Chondrocyte (in vitro differentiated cells): ENCODE measurements at regions not wholly inside any gene's neighbourhood (a gene's known extent, or its start where the extent isn't known, plus 50 kb on each side); places are given as distances from the start of the nearest gene placed in this dataset.

Experiments
- DNase-seq: peaks from one replicate; pipeline ENCODE4 v3.0.0; 2021; ENCODE audit warnings: mixed read lengths, low spot score
- H3K27ac Mint-ChIP-seq: one replicate; pipeline ENCODE4 v1.8.0; 2021; ENCODE audit warnings: mild to moderate bottlenecking, moderate library complexity, mixed read lengths; ENCODE audit not compliant: unreplicated experiment
- H3K27me3 Mint-ChIP-seq: 2 replicates; pipeline ENCODE4 v1.8.0; 2021; ENCODE audit warnings: low read depth, mixed read lengths
- H3K36me3 Mint-ChIP-seq: 2 replicates; pipeline ENCODE4 v1.8.0; 2021; ENCODE audit warnings: low read depth, mixed read lengths
- H3K4me1 Mint-ChIP-seq: 2 replicates; pipeline ENCODE4 v1.8.0; 2021; ENCODE audit warnings: low read depth, mild to moderate bottlenecking, mixed read lengths
- H3K4me3 Mint-ChIP-seq: one replicate; pipeline ENCODE4 v1.8.0; 2021; ENCODE audit warnings: mild to moderate bottlenecking, moderate library complexity, mixed read lengths; ENCODE audit not compliant: unreplicated experiment
- H3K9me3 Mint-ChIP-seq: 2 replicates; pipeline ENCODE4 v1.8.0; 2021; ENCODE audit warnings: low read depth, mixed read lengths
- CTCF ChIP-seq: fragments of 200-600 bp; sonication (generic); IDR thresholded peaks from 2 replicates; pipeline ENCODE4 v1.5.0; 2021; ENCODE audit warnings: antibody characterized with exemption, mild to moderate bottlenecking, moderate library complexity

- H3K9me3 Mint-ChIP-seq: peaks cover 3% of the 10 kb centered on the region
- TF ChIP-seq CTCF: no peak
- no peak for DNase-seq
- H3K27me3 Mint-ChIP-seq: no peaks in the 10 kb centered on the region
- H3K27ac Mint-ChIP-seq: no peak overlapping the region
- H3K4me3 Mint-ChIP-seq: no peak overlapping the region
- no peaks in the 10 kb centered on the region for H3K36me3 Mint-ChIP-seq
- H3K4me1 Mint-ChIP-seq: peaks cover 23% of the 10 kb centered on the region
These were observed 183.6 kb upstream of the GMDS start for GRCh38 chr6:2429032-2429431.

- no peak for DNase-seq
- peaks cover 3% of the 10 kb centered on the region for H3K9me3 Mint-ChIP-seq
- TF ChIP-seq CTCF: no peak
- H3K4me3 Mint-ChIP-seq: no peak overlapping the region
- H3K36me3 Mint-ChIP-seq: no peaks in the 10 kb centered on the region
- no peaks in the 10 kb centered on the region for H3K27me3 Mint-ChIP-seq
- peaks cover 3% of the 10 kb centered on the region for H3K4me1 Mint-ChIP-seq
- H3K27ac Mint-ChIP-seq: no peak overlapping the region
These were observed 181.3 kb upstream of the GMDS start for GRCh38 chr6:2426561-2427340.

- no peak for TF ChIP-seq CTCF
- Mint-ChIP-seq H3K4me3 (no peak overlapping the region), H3K27ac (no peak overlapping the region), H3K9me3 (no peaks in the 10 kb centered on the region), H3K36me3 (peaks cover 3% of the 10 kb centered on the region), H3K27me3 (no peaks in the 10 kb centered on the region), H3K4me1 (peaks cover 12% of the 10 kb centered on the region)
- no peak for DNase-seq
These were observed 170.8 kb upstream of the GMDS start for GRCh38 chr6:2416128-2416712.

GRCh38 chr6:2414885-2415547 is 169.6 kb upstream of the GMDS start:
- H3K27me3 Mint-ChIP-seq: no peaks in the 10 kb centered on the region
- no peak overlapping the region for H3K4me3 Mint-ChIP-seq
- TF ChIP-seq CTCF: no peak
- H3K4me1 Mint-ChIP-seq: peaks cover 12% of the 10 kb centered on the region
- DNase-seq: no peak
- no peaks in the 10 kb centered on the region for H3K9me3 Mint-ChIP-seq
- H3K36me3 Mint-ChIP-seq: peaks cover 3% of the 10 kb centered on the region
- H3K27ac Mint-ChIP-seq: no peak overlapping the region

GRCh38 chr6:2412731-2413130 is 167.3 kb upstream of the GMDS start:
- Mint-ChIP-seq H3K27ac (peak overlapping the region; percentile 58), H3K36me3 (peaks cover 3% of the 10 kb centered on the region), H3K4me3 (no peak overlapping the region), H3K9me3 (no peaks in the 10 kb centered on the region), H3K4me1 (peaks cover 12% of the 10 kb centered on the region), H3K27me3 (no peaks in the 10 kb centered on the region)
- TF ChIP-seq CTCF: no peak
- DNase-seq: no peak
